ENCODE measurements at regions not wholly inside any gene's neighbourhood (a gene's known extent, or its start where the extent isn't known, plus 50 kb on each side); places are given as distances from the start of the nearest gene placed in this dataset.

DNA sequence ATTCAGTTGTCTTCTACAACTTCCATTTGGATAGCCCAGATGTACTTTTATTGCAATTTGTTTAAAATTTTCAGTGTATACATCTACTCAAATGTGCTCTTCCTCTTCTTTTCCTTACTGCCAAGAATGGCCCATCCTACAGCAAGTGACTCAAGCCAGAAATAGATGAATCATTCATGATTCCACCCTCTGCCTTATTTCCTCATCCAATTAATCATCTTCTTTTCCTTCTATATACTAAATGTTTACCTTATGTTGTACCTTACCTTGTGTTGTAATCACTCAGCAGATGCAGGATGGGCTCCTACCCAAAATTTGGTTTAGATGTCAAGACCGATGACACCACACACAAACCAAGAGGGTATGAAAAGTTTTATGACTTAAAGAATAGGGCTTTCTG is 437.8 kb downstream of the GRXCR1 start:
- H3K4me3 Mint-ChIP-seq = no peak overlapping the region
- intact Hi-C loops (cut with DNase I, micrococcal nuclease) = no loop called here
- DNase-seq (no peak), ATAC-seq (no peak)
- no peak overlapping the region for H3K27ac Mint-ChIP-seq
- ChIA-PET CTCF (no interaction called here), POLR2A (no interaction called here)
- no peaks in the 10 kb centered on the region for H3K4me1 Mint-ChIP-seq
- no peaks in the 10 kb centered on the region for H3K36me3 Mint-ChIP-seq (ENCODE audit: low read depth)
- no peaks in the 10 kb centered on the region for H3K9me3 Mint-ChIP-seq (ENCODE audit: low read depth)
- H3K27me3 Mint-ChIP-seq = no peaks in the 10 kb centered on the region

DNA sequence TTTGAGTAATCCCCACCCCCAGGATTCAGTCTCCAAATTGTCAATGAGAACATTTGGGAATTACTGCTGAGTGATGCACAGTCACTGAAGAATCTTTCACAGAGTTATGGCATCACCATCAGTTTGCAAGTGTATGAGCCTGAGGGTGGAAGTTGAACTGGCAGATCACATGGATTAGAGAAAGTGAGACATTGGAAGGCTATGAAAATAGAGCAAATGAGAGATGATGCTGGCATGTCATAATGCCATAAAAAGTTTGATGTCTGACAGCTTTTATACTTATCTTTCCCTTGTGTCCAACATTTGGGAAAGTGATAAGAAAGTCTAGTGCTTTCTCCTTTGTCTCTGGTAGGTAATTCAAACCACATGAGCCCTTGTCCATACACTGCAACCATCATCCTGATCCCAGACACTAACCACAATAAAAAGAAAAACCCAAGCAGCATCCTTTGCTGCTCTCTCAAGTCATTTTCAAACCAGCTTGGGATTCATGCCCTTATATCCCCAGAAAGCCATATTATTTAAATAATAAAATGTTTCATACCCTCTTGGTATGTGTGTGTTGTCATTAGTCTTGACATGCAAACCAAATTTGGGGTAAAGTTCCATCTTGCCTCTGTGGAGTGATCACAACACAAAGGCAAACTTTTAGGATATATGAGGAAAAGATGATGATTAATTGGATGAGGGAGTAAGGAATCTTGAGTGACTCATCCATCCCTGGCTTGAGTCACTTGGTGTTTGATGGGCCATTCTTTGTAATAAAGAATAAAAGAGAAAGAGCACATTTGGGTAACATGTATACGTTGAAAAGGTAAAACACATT is 438.9 kb downstream of the GRXCR1 start:
- CTCF ChIA-PET = no interaction called here
- Mint-ChIP-seq H3K4me3 (no peak overlapping the region), H3K27ac (no peak overlapping the region), H3K36me3 (ENCODE audit: low read depth) (no peaks in the 10 kb centered on the region), H3K27me3 (no peaks in the 10 kb centered on the region), H3K9me3 (ENCODE audit: low read depth) (no peaks in the 10 kb centered on the region), H3K4me1 (no peaks in the 10 kb centered on the region)
- intact Hi-C loops (cut with DNase I, micrococcal nuclease) = no loop called here
- no peak for DNase-seq
- ATAC-seq = no peak
- POLR2A ChIA-PET = no interaction called here

DNA sequence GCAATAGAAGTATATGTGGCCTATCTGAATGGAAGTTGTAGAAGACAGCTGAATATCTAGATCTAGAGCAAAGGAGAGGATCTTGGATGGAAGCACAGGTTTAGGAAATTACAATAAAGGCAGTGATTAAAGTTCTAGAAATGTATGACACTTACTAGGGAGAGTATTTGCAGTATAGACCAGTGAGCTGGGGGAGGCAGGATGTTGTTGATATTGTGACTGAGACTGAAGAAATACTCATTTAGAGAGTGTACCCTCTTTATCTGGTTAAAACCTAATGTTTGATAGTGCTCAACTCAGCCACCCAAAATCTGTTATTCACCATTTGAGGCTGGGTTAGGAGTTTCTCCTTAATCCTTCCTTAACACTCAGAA is 439.5 kb downstream of the GRXCR1 start:
- Mint-ChIP-seq H3K4me1 (no peaks in the 10 kb centered on the region), H3K27ac (no peak overlapping the region), H3K9me3 (ENCODE audit: low read depth) (peaks cover 2% of the 10 kb centered on the region), H3K27me3 (no peaks in the 10 kb centered on the region), H3K4me3 (no peak overlapping the region), H3K36me3 (ENCODE audit: low read depth) (no peaks in the 10 kb centered on the region)
- POLR2A ChIA-PET = no interaction called here
- intact Hi-C loops (cut with DNase I, micrococcal nuclease) = no loop called here
- CTCF ChIA-PET = no interaction called here
- no peak for ATAC-seq
- no peak for DNase-seq

DNA sequence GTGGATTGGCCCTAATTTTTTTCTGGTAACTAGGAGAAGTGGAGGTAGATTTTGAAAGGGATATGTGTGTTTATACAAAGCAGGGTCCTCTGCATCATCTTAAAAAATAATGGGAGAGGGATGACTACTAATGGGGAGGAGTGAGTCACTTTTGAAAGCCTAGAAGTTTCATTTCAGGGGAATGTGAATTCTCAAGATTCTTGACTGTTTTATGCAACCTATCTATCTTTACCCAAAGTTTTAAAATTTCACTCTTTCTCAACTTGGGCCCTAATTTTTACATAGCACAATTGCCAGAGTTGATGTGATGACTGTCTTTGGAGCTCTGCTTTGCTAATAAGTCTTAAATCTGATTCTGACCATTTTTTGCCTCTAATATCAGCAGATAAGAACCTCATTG is 445.2 kb downstream of the GRXCR1 start:
- Mint-ChIP-seq H3K4me3 (no peak overlapping the region), H3K27me3 (no peaks in the 10 kb centered on the region), H3K9me3 (ENCODE audit: low read depth) (peaks cover 3% of the 10 kb centered on the region), H3K4me1 (no peaks in the 10 kb centered on the region), H3K36me3 (ENCODE audit: low read depth) (no peaks in the 10 kb centered on the region), H3K27ac (no peak overlapping the region)
- DNase-seq (no peak), ATAC-seq (no peak)
- intact Hi-C loops (cut with DNase I, micrococcal nuclease) = no loop called here
- ChIA-PET CTCF (interaction anchor here (0.7 kb wide), 1 partner anchor 691 kb away, joined by 3 read pairs; no protein-coding TSS in a partner anchor), POLR2A (no interaction called here)

DNA sequence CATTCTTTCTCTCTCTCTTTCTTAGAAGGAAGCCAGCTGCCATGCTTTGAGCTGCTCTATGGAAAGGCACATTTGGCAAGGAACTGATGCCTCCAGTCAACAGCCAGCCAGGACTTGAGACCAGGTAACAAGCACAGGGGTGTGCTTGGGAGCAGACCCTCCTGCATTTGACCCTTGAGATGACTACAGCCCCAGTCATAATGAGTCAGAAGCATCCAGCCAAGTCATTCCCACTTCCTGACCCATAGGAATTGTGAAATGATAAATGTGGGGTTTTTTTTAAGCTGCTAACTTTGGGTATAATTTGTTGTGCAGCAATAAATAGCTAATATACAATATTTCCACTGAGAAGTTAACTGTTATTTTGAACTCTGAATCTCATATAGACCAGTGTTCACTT is 446.9 kb downstream of the GRXCR1 start:
- Mint-ChIP-seq H3K27me3 (no peaks in the 10 kb centered on the region), H3K9me3 (ENCODE audit: low read depth) (peaks cover 4% of the 10 kb centered on the region), H3K27ac (no peak overlapping the region), H3K4me3 (no peak overlapping the region), H3K4me1 (no peaks in the 10 kb centered on the region), H3K36me3 (ENCODE audit: low read depth) (no peaks in the 10 kb centered on the region)
- no peak for DNase-seq
- ATAC-seq = no peak
- ChIA-PET POLR2A (no interaction called here), CTCF (no interaction called here)
- intact Hi-C loops (cut with DNase I, micrococcal nuclease) = no loop called here

DNA sequence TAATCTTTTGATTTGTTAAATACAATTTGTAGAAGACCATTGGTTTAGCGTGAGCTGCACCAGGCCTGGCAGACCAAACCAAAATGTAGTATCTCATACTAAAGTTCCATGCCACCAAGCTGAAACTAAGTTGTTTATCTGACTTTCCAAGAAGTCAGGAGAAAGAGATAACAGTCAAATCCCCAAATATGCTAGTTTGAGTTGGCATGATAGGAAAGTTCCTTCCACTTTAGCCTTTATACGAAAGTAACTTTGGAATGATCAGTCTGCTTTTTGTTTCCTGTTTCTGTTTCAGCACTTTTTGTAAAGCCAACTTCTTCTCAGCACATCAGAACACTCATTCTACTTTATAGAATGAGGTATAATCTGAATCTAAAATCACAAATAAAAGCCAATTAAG is 449.2 kb downstream of the GRXCR1 start:
- Mint-ChIP-seq H3K27ac (no peak overlapping the region), H3K4me1 (no peaks in the 10 kb centered on the region), H3K36me3 (ENCODE audit: low read depth) (no peaks in the 10 kb centered on the region), H3K4me3 (no peak overlapping the region), H3K9me3 (ENCODE audit: low read depth) (peaks cover 4% of the 10 kb centered on the region), H3K27me3 (no peaks in the 10 kb centered on the region)
- ATAC-seq (no peak), DNase-seq (no peak)
- intact Hi-C loops (cut with DNase I, micrococcal nuclease) = no loop called here
- POLR2A ChIA-PET = no interaction called here
- CTCF ChIA-PET = interaction anchor here (0.6 kb wide), 1 partner anchor 830 kb away, joined by 3 read pairs; no protein-coding TSS in a partner anchor

DNA sequence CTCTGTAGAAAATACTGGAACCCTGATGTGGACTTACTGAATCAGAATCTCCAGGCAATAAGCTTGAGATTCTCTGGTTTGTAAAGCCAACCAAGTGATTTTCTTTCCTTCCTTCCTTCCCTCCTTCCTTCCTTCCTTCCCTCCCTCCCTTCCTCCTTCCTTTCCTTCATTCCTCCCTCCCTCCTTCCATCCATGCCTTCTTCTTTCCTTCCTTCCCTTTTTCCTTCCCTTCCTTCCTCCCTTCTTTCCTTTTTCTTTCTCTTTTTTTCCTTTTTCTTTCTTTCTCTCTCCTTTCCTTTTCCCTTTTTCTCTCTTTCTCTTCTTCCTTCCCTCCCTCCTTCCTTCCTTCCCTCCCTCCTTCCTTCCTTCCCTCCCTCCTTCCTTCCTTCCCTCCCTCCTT is 450.8 kb downstream of the GRXCR1 start:
- intact Hi-C loops (cut with DNase I, micrococcal nuclease) = no loop called here
- no peak overlapping the region for H3K4me3 Mint-ChIP-seq
- H3K27me3 Mint-ChIP-seq = no peaks in the 10 kb centered on the region
- H3K27ac Mint-ChIP-seq = no peak overlapping the region
- no peaks in the 10 kb centered on the region for H3K4me1 Mint-ChIP-seq
- POLR2A ChIA-PET = no interaction called here
- no peaks in the 10 kb centered on the region for H3K36me3 Mint-ChIP-seq (ENCODE audit: low read depth)
- DNase-seq (no peak), ATAC-seq (no peak)
- CTCF ChIA-PET = interaction anchor here (0.6 kb wide), 1 partner anchor 15 kb away, joined by 3 read pairs; no protein-coding TSS in a partner anchor
- peaks cover 4% of the 10 kb centered on the region for H3K9me3 Mint-ChIP-seq (ENCODE audit: low read depth)

DNA sequence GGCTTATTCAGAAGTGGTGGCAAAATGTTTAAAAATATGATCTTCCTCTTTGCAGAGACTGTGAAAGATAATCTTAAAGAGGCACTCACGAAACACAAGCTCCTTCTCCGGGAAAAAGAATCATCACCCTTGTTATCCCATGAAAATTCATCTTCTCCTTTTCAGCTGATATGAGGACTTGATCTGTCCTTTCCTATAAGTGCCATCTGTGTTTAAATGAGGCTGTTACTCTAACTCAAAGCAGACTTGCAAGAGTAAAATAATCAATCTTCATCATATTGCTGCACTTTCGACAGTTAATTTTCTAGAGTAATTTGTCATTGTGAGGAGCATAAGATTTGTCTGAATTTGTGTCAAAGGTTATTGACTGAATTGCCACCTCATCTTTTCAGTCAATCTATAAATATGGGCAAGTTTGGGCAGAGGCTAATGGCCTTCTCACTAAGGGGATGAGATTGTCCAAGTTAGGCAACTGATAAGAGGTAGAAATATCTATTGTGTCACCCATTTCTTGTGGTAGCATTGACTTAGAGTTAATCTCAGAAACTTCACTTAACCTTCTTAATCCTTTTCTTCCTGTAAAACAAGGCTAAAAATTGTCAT is 452.9 kb downstream of the GRXCR1 start:
- ATAC-seq = no peak
- POLR2A ChIA-PET = no interaction called here
- Mint-ChIP-seq H3K9me3 (ENCODE audit: low read depth) (peaks cover 4% of the 10 kb centered on the region), H3K36me3 (ENCODE audit: low read depth) (no peaks in the 10 kb centered on the region), H3K27me3 (no peaks in the 10 kb centered on the region), H3K4me1 (no peaks in the 10 kb centered on the region), H3K4me3 (no peak overlapping the region), H3K27ac (no peak overlapping the region)
- CTCF ChIA-PET = no interaction called here
- intact Hi-C loops (cut with DNase I, micrococcal nuclease) = no loop called here
- no peak for DNase-seq

DNA sequence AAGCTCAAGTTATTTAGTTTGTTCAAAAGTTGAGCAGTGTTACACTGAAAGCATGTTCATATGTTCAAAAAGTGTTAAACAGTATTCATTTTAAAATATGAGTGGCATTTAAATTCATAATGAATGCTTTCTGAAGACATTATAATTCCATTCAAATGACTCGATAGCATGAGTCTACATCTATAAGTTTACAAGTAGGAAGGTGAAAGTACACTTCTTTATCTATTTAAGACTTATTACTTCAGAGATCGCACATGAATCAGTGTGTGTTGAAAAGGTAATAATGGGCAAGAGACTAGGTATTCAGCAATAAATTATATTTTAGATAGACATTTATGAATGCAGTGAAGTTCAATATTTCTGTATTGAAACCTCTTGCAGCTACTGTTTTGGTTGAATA is 456.1 kb downstream of the GRXCR1 start:
- POLR2A ChIA-PET = no interaction called here
- H3K27me3 Mint-ChIP-seq = no peaks in the 10 kb centered on the region
- intact Hi-C loops (cut with DNase I, micrococcal nuclease) = no loop called here

DNA sequence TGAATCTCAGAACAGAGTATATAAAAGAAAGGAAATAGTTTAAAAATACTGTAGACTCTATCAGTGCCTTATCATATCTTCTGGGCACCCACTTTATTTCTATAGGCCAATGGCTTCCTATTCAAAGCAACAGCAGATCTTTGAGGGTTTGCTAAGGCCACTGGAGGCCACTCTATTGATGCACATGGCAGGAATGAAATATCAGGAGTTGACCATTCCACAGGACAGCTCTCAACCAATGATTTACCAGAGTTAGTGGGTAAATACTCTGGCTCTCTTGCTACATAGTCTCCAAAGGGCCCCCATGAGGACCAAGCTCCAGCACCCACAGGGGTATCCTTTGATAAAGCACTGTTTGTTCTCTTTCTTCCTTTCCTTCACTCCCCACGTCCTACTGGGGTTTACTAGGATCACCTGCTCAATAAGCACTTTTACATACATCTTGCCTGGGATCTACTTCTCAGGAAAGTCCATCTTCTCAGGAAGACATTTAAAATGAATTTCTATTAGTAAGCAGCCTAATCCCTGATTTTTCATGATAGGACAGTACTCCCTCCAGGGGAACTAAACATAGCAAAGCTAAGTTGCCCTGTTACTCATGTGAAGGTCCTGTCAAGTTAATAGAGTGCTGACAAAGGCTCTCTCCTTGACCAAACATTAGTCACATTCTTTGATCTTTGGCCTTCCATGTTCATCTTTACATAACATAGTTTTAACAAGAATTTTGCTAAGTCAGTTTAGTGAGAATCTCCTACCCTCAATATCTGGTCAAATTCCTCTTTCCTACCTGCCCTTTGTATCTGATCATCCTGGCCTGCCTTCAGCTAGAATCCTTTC is 459.7 kb downstream of the GRXCR1 start:
- CTCF ChIA-PET = no interaction called here
- POLR2A ChIA-PET = no interaction called here
- H3K27ac Mint-ChIP-seq = no peak overlapping the region
- no peaks in the 10 kb centered on the region for H3K4me1 Mint-ChIP-seq
- H3K27me3 Mint-ChIP-seq = no peaks in the 10 kb centered on the region
- no peak for ATAC-seq
- intact Hi-C loops (cut with DNase I, micrococcal nuclease) = no loop called here
- no peaks in the 10 kb centered on the region for H3K36me3 Mint-ChIP-seq (ENCODE audit: low read depth)
- no peak for DNase-seq
- H3K4me3 Mint-ChIP-seq = no peak overlapping the region
- H3K9me3 Mint-ChIP-seq (ENCODE audit: low read depth) = peaks cover 6% of the 10 kb centered on the region

More for the DNA sequence above, 456.1 kb downstream of the GRXCR1 start:
- CTCF ChIA-PET = no interaction called here
- DNase-seq (no peak), ATAC-seq (no peak)
- H3K4me3 Mint-ChIP-seq = no peak overlapping the region
- peaks cover 7% of the 10 kb centered on the region for H3K9me3 Mint-ChIP-seq (ENCODE audit: low read depth)
- H3K36me3 Mint-ChIP-seq (ENCODE audit: low read depth) = no peaks in the 10 kb centered on the region
- H3K4me1 Mint-ChIP-seq = no peaks in the 10 kb centered on the region
- H3K27ac Mint-ChIP-seq = no peak overlapping the region

DNA sequence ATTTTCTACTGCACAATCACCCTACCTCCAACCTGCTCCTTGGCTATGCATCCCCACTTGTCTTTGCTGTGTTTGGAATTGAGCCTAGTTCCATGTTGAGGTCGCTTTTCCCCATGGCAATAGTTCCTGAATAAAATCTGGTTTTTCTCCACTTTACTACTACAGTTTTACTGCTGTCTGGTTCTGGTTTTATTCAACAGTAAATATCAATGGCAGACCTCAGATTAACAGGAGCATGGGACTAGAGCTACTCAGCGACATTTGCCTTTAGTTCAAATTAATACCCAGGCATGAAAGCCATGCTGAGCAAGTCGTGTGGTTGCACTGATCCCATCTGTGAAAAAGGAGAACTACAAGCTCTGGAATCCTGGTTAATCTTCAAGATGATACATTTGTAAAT is 460.3 kb downstream of the GRXCR1 start:
- Mint-ChIP-seq H3K4me3 (no peak overlapping the region), H3K9me3 (ENCODE audit: low read depth) (peaks cover 4% of the 10 kb centered on the region), H3K4me1 (no peaks in the 10 kb centered on the region), H3K27me3 (no peaks in the 10 kb centered on the region), H3K36me3 (ENCODE audit: low read depth) (no peaks in the 10 kb centered on the region), H3K27ac (no peak overlapping the region)
- intact Hi-C loops (cut with DNase I, micrococcal nuclease) = no loop called here
- no peak for ATAC-seq
- ChIA-PET CTCF (no interaction called here), POLR2A (no interaction called here)
- DNase-seq = no peak

DNA sequence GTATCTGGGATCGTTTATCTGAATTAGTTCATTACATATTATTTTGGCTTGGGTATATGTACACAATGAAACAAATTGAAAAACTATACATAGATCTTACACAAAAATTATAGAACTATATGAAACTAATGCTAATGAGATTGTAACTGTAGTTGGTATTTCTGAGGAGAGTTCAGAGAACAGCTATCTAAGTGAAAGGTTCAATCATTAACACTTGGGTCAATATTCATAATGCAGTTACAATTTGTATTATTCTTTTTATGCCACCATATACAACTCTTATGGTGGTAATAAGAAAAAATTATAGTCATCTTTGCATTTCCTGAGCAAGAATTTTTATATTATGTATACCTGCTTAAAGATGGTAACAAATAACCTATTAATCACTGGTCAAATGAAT is 461.0 kb downstream of the GRXCR1 start:
- ATAC-seq (no peak), DNase-seq (no peak)
- POLR2A ChIA-PET = no interaction called here
- Mint-ChIP-seq H3K4me3 (no peak overlapping the region), H3K4me1 (no peaks in the 10 kb centered on the region), H3K27me3 (no peaks in the 10 kb centered on the region), H3K27ac (no peak overlapping the region), H3K9me3 (ENCODE audit: low read depth) (peaks cover 4% of the 10 kb centered on the region), H3K36me3 (ENCODE audit: low read depth) (no peaks in the 10 kb centered on the region)
- intact Hi-C loops (cut with DNase I, micrococcal nuclease) = no loop called here
- CTCF ChIA-PET = no interaction called here

Data from activated CD4-positive, alpha-beta T cell treated with anti-CD3 and anti-CD28 coated beads for 36 hours (primary cell).